Heart right ventricle (tissue), 16 donors: ENCODE measurements at regions not wholly inside any gene's neighbourhood (a gene's known extent, or its start where the extent isn't known, plus 50 kb on each side); places are given as distances from the start of the nearest gene placed in this dataset.
A peak's percentile ranks its signal among the peaks of the same experiment; 100 is the strongest.
"Not testable (repeated sequence)": the region's sequence is repeated elsewhere in the genome, so short reads cannot be mapped to it uniquely, and the experiment has no call there.

Experiments used
- ATAC-seq, 8 donors: fragments of 200-7000 bp; cut with Tn5 transposase; one replicate each; pipeline ENCODE4 v1.9.1; 2020; ENCODE audit warnings: mild to moderate bottlenecking in 8 of 8, moderate library complexity in 8 of 8, moderate number of reproducible peaks in 1 of 8
- DNase-seq, 2 donors: peaks; one replicate each; pipeline ENCODE4 v3.0.0-alpha.2; 2020
- H3K27ac ChIP-seq, 10 donors: fragments of 200-600 bp; sonication (generic) in 2 of 10; one replicate each; pipeline versions ENCODE4 v1.5.0 to v1.8.0; 2020 to 2022; ENCODE audit warnings: mild to moderate bottlenecking in 3 of 10
- H3K27me3 ChIP-seq, 7 donors: fragments of 200-600 bp; one replicate each; pipeline ENCODE4 v1.8.0; 2021 to 2022; ENCODE audit warnings: mild to moderate bottlenecking in 2 of 7
- H3K36me3 ChIP-seq, 9 donors: fragments of 200-600 bp; sonication (generic) in 1 of 9; one replicate each; pipeline versions ENCODE4 v1.5.0 to v1.8.0; 2020 to 2022; ENCODE audit warnings: mild to moderate bottlenecking in 2 of 9
- H3K4me1 ChIP-seq, 9 donors: fragments of 200-600 bp; sonication (generic) in 1 of 9; one replicate each; pipeline versions ENCODE4 v1.5.0 to v1.8.0; 2020 to 2022; ENCODE audit warnings: mild to moderate bottlenecking in 4 of 9
- H3K4me3 ChIP-seq, 10 donors: fragments of 200-600 bp; sonication (generic) in 2 of 10; one replicate each; pipeline versions ENCODE4 v1.5.0 to v1.8.0; 2020 to 2022; ENCODE audit warnings: mild to moderate bottlenecking in 7 of 10, moderate library complexity in 2 of 10
- H3K9me3 ChIP-seq, 11 donors: fragments of 200-600 bp in 10 of 11; sonication (generic) in 2 of 11; one replicate each; pipeline versions ENCODE4 v1.5.0 to v1.8.0; 2013 to 2022; ENCODE audit warnings: mild to moderate bottlenecking in 2 of 11, control low read depth in 1 of 11, moderate library complexity in 1 of 11
- WGBS, 2 donors: extraction: QIAGEN DNeasy Blood & Tissue Kit; methylation state at CpG; one replicate each; pipeline ENCODE4 v1.1.7; 2013; ENCODE audit warnings: inconsistent platforms in 1 of 2; 5-methylcytosine and 5-hydroxymethylcytosine counted together
- intact Hi-C, 10 donors: fragments of 100-400 bp; cut with DNase I; formaldehyde crosslinking; loops; one replicate each; pipeline versions ENCODE4 v1.11.1 to v1.14.2; 2022
- TF ChIP-seq, protein P1 (sequence below), 9 donors: fragments of 200-600 bp; sonication (generic) in 2 of 9; IDR thresholded peaks; one replicate each; pipeline versions ENCODE4 v1.5.0 to v1.8.0; 2021 to 2022; ENCODE audit warnings: antibody characterized with exemption in 9 of 9, mild to moderate bottlenecking in 5 of 9, moderate library complexity in 1 of 9
- donor health status: Arrhythmogenic right ventricular cardiomyopathy.
- donor health status: ischemic (EF 13 %, LVEDD 7.1; RV severe dilation, severe dysfunction).
- donor health status: healthy with polysubstance abuse.
- donor health status: DM: no; HTN: yes; CAD: no.
- donor health status: DM: no; HTN: no; CAD: no.
- donor health status: ischemic (EF 25% LVEDD 6.9; RV normal size, moderate dysfunction).
- donor health status: ischemic (EF 25% LVEDD 5.7; RV mildly dilated, moderate dysfunction).
- donor health status: healthy.
- donor health status: DM: yes; HTN: yes; CAD: no.
- donor health status: Ischemic cardiomyopathy.
- donor health status: ischemic (EF 35%, LVEDD 5.7; RV mildly dilated, moderate dysfunction).
- donor health status: nonischemic (EF 11% LVEDD 7.7; RV severe dilation, severe dysfunction).
- donor health status: DM: yes; HTN: yes; CAD: no.
- donor health status: PGD.
- donor health status: ischemic (EF 29% LVEDD 5.4; RV normal size, mild dysfunction).
- donor health status: nonischemic (EF 23%, LVEDD 6.1; RV moderate dilation, normal function).

- Histone ChIP-seq H3K9me3 (no peaks in the 10 kb centered on the region), H3K27me3 (peaks cover 0 to 24% (median 0%) of the 10 kb centered on the region in 7 donors), H3K36me3 (no peaks in the 10 kb centered on the region), H3K4me3 (no peak overlapping the region), H3K27ac (no peak overlapping the region), H3K4me1 (no peaks in the 10 kb centered on the region)
- WGBS, 2 donors = 51 to 55% methylated on average over 3 of the region's 3 CpGs
- no peak for DNase-seq
- TF ChIP-seq, protein P1, sequence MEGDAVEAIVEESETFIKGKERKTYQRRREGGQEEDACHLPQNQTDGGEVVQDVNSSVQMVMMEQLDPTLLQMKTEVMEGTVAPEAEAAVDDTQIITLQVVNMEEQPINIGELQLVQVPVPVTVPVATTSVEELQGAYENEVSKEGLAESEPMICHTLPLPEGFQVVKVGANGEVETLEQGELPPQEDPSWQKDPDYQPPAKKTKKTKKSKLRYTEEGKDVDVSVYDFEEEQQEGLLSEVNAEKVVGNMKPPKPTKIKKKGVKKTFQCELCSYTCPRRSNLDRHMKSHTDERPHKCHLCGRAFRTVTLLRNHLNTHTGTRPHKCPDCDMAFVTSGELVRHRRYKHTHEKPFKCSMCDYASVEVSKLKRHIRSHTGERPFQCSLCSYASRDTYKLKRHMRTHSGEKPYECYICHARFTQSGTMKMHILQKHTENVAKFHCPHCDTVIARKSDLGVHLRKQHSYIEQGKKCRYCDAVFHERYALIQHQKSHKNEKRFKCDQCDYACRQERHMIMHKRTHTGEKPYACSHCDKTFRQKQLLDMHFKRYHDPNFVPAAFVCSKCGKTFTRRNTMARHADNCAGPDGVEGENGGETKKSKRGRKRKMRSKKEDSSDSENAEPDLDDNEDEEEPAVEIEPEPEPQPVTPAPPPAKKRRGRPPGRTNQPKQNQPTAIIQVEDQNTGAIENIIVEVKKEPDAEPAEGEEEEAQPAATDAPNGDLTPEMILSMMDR (IDR thresholded peaks at IDR 0.05) = no peak
- ATAC-seq = no peak
- intact Hi-C loops = no loop called here
Observed at GRCh38 chrX:78574306-78574705, 84.8 kb downstream of the RTL3 start.

- TF ChIP-seq, protein P1 (IDR thresholded peaks at IDR 0.05) = no peak
- intact Hi-C loops = no loop called here
- Histone ChIP-seq H3K36me3 (no peaks in the 10 kb centered on the region), H3K4me3 (no peak overlapping the region), H3K4me1 (no peaks in the 10 kb centered on the region), H3K27me3 (peaks cover 0 to 24% (median 0%) of the 10 kb centered on the region in 7 donors), H3K27ac (no peak overlapping the region), H3K9me3 (no peaks in the 10 kb centered on the region)
- DNase-seq (no peak), ATAC-seq (peak in 4 of 8 donors; percentile 9 to 81 (median 50))
- 70 to 72% methylated on average over 2 of the region's 2 CpGs for WGBS, 2 donors
Observed at GRCh38 chrX:78573630-78574029, 85.5 kb downstream of the RTL3 start.

- Histone ChIP-seq H3K4me3 (no peak overlapping the region), H3K27ac (no peak overlapping the region), H3K27me3 (peaks cover 0 to 29% (median 0%) of the 10 kb centered on the region in 7 donors), H3K36me3 (no peaks in the 10 kb centered on the region), H3K4me1 (no peaks in the 10 kb centered on the region), H3K9me3 (no peaks in the 10 kb centered on the region)
- TF ChIP-seq, protein P1 (IDR thresholded peaks at IDR 0.05) = no peak
- WGBS, 2 donors = 76 to 78% methylated on average over 2 of the region's 2 CpGs
- intact Hi-C loops = no loop called here
- no peak for ATAC-seq
- no peak for DNase-seq
Observed at GRCh38 chrX:78571849-78572248, 87.3 kb downstream of the RTL3 start.

DNA sequence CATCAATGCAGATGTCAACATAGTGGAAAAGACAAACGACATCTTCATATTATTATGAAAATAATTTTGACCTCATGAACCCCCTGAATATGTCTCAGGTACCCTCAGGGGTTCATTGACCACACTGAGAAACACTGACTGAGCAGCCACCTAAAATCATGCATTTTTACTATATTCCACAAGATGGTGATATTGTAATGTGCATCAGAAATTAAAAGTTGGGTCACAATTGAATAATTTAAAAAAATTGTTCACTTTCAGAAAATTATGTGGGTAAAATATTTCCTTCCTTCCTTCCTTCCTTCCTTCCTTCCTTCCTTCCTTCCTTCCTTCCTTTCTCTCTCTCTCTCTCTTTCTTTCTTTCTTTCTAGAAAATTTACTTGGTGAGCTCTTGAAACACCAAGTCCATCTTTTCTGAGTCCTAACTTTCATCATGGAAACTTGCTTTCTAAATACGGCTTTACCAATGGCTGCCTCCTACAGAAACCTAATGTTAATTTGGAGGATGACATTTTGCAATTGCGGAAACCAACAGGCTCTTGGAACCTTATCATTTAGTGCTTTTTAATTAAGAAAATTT lies 103.6 kb downstream of the RTL3 start:
- no peak overlapping the region for H3K4me3 ChIP-seq
- no peak for ATAC-seq
- no peaks in the 10 kb centered on the region for H3K27me3 ChIP-seq
- no peaks in the 10 kb centered on the region for H3K36me3 ChIP-seq
- peaks cover 0 to 7% (median 0%) of the 10 kb centered on the region in 11 donors for H3K9me3 ChIP-seq
- intact Hi-C loops = loop anchor here in 9 of 10 donors (5.0 to 10.0 kb wide), 6 partner anchors 332 to 859 kb away; no protein-coding TSS in a partner anchor
- TF ChIP-seq, protein P1 (IDR thresholded peaks at IDR 0.05) = peak; percentile 6 to 60 (median 45)
- no peaks in the 10 kb centered on the region for H3K4me1 ChIP-seq
- no peak overlapping the region for H3K27ac ChIP-seq
- WGBS, 2 donors = 35 to 44% methylated on average over 3 of the region's 3 CpGs
- no peak for DNase-seq

DNA sequence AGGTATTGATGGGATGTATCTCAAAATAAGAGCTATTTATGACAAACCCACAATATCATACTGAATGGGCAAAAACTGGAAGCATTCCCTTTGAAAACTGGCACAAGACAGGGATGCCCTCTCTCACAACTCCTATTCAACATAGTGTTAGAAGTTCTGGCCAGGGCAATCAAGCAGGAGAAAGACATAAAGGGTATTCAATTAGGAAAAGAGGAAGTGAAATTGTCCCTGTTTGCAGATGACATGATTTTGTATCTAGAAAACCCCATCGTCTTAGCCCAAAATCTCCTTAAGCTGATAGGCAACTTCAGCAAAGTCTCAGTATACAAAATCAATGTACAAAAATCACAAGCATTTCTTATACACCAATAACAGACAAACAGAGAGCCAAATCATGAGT lies 106.5 kb downstream of the RTL3 start:
- not testable (repeated sequence) for ATAC-seq, H3K36me3 ChIP-seq, DNase-seq, H3K27ac ChIP-seq, H3K9me3 ChIP-seq, H3K4me1 ChIP-seq, H3K4me3 ChIP-seq, H3K27me3 ChIP-seq
- intact Hi-C loops = loop anchor here in 6 of 10 donors (10.0 kb wide), 2 partner anchors 532 to 862 kb away; no protein-coding TSS in a partner anchor
- 74 to 86% methylated on average over 1 of the region's 1 CpG for WGBS, 2 donors
